RWPE2 (cell line): ENCODE measurements at regions not wholly inside any gene's neighbourhood (a gene's known extent, or its start where the extent isn't known, plus 50 kb on each side); places are given as distances from the start of the nearest gene placed in this dataset.

ENCODE experiments used
- ATAC-seq: fragments of 200-7000 bp; cut with Tn5 transposase; 3 replicates; pipeline ENCODE4 v1.9.1; 2021; ENCODE audit warnings: low read depth
- DNase-seq: peaks from one replicate; pipeline ENCODE4 v3.0.0-alpha.2; 2020; ENCODE audit warnings: low spot score
- H3K27ac ChIP-seq: fragments of 450-650 bp; 2 replicates; pipeline ENCODE4 v1.5.1; 2017; ENCODE audit warnings: mild to moderate bottlenecking; ENCODE audit not compliant: poor library complexity, severe bottlenecking
- H3K27me3 ChIP-seq: fragments of 250-450 bp; sonication (Bioruptor Pico); 2 replicates; pipeline ENCODE4 v1.5.1; 2021; ENCODE audit warnings: mild to moderate bottlenecking, moderate library complexity; ENCODE audit not compliant: insufficient read depth, poor library complexity, severe bottlenecking
- H3K36me3 ChIP-seq: fragments of 250-450 bp; sonication (Bioruptor Pico); 2 replicates; pipeline ENCODE4 v1.5.1; 2020; ENCODE audit warnings: low read depth, mild to moderate bottlenecking, moderate library complexity
- H3K4me1 ChIP-seq: fragments of 250-450 bp; sonication (Bioruptor Pico); 2 replicates; pipeline ENCODE4 v1.5.1; 2021; ENCODE audit warnings: mild to moderate bottlenecking, moderate library complexity; ENCODE audit not compliant: insufficient read depth, poor library complexity, severe bottlenecking
- H3K4me3 ChIP-seq: fragments of 250-450 bp; sonication (Bioruptor Pico); 2 replicates; pipeline ENCODE4 v1.5.1; 2021; ENCODE audit warnings: mild to moderate bottlenecking, moderate library complexity; ENCODE audit not compliant: severe bottlenecking
- H3K9me3 ChIP-seq: fragments of 250-450 bp; sonication (Bioruptor Pico); 2 replicates; pipeline ENCODE4 v1.5.1; 2021; ENCODE audit warnings: mild to moderate bottlenecking, moderate library complexity; ENCODE audit not compliant: severe bottlenecking
- TF ChIP-seq, protein P1 (sequence below): fragments of 450-650 bp; IDR thresholded peaks from one replicate; pipeline ENCODE4 v1.5.1; 2017; ENCODE audit warnings: mild to moderate bottlenecking, moderate library complexity; ENCODE audit not compliant: poor library complexity, severe bottlenecking

DNA sequence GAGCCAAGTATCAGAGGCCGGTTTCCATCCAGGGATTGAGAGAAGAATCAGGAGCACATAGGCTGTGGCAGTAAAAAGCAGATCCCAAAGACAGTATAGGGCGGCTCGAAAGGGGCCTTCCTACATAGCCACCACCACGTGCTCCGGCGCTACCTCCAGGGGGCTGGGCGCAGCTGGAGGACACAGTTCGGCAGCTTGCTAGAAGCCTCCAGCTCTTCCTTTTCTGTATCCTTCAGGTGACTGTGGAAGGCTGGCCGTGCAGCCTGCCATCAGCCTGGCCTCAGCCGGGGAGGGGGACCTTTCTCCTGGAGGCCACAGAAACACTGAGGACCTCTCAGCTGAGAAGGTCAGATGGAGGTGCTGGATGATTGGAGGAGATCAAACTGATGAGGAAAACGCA, 183.6 kb upstream of the GLI2 start:
- ATAC-seq (no peak), DNase-seq (no peak)
- Histone ChIP-seq H3K4me1 (peaks cover 5% of the 10 kb centered on the region), H3K9me3 (no peaks in the 10 kb centered on the region), H3K36me3 (no peaks in the 10 kb centered on the region), H3K27ac (no peak overlapping the region), H3K4me3 (no peak overlapping the region), H3K27me3 (no peaks in the 10 kb centered on the region)
- TF ChIP-seq, protein P1, sequence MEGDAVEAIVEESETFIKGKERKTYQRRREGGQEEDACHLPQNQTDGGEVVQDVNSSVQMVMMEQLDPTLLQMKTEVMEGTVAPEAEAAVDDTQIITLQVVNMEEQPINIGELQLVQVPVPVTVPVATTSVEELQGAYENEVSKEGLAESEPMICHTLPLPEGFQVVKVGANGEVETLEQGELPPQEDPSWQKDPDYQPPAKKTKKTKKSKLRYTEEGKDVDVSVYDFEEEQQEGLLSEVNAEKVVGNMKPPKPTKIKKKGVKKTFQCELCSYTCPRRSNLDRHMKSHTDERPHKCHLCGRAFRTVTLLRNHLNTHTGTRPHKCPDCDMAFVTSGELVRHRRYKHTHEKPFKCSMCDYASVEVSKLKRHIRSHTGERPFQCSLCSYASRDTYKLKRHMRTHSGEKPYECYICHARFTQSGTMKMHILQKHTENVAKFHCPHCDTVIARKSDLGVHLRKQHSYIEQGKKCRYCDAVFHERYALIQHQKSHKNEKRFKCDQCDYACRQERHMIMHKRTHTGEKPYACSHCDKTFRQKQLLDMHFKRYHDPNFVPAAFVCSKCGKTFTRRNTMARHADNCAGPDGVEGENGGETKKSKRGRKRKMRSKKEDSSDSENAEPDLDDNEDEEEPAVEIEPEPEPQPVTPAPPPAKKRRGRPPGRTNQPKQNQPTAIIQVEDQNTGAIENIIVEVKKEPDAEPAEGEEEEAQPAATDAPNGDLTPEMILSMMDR: no peak

DNA sequence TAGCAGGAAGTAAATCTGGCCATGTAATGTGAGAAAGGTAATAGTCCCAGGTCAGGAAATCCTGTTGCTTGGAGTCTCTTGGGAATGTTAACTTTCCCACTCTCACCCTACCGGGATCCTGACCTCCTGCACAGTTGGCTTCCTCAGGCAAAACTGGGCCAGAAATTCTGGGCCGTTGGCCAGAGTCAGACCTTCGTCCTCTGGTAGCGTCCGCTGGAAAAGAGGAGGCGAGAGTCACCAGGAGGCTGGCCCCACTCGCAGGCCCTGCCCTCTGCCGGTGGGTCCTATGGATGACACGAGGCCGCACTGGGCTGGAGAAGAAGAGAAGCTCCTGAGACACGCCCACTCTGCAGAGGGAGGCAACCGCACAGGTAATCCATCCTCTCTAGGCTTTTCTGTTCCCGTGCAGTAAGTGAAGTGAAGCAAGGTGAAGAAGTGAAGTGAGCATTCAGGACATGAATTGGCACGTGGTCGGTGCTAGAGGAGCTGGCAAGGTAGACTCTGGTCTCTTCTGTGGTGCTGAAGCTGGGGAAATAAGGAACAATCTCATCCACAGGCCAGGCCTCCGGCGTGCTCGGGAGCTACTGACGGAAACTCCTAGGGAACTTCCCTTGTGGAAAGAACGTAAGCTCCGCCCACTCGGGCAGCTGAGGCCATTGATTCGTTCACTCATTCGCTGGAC, 182.7 kb upstream of the GLI2 start:
- H3K36me3 ChIP-seq: no peaks in the 10 kb centered on the region
- H3K9me3 ChIP-seq: no peaks in the 10 kb centered on the region
- H3K27me3 ChIP-seq: no peaks in the 10 kb centered on the region
- DNase-seq: peak; percentile 84
- TF ChIP-seq, protein P1: peak; percentile 81
- peak; percentile 99 for ATAC-seq
- H3K4me3 ChIP-seq: no peak overlapping the region
- no peak overlapping the region for H3K27ac ChIP-seq
- peaks cover 5% of the 10 kb centered on the region for H3K4me1 ChIP-seq

DNA sequence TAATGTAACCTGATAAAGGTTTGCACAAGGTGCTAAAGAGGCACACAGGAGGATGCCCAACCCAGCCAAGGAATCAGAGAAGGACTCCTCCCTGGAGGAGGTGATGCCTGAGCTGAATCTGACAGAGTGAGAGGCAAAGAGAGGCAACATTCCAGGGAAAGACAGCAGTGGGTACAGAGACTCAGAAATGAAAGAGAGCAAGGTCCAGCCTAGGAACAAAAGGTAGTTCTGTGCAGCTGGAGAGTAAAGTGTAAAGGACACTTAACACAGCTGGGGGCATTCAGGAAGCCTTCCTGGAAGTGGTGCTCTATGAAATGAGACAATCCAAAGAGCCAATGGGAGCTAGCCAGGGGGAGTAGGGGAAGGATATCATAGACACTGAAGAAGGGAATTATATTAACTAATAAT, 181.0 kb upstream of the GLI2 start:
- Histone ChIP-seq H3K4me1 (peaks cover 5% of the 10 kb centered on the region), H3K36me3 (no peaks in the 10 kb centered on the region), H3K4me3 (no peak overlapping the region), H3K27me3 (no peaks in the 10 kb centered on the region), H3K27ac (no peak overlapping the region), H3K9me3 (no peaks in the 10 kb centered on the region)
- no peak for ATAC-seq
- DNase-seq: no peak
- TF ChIP-seq, protein P1: no peak

DNA sequence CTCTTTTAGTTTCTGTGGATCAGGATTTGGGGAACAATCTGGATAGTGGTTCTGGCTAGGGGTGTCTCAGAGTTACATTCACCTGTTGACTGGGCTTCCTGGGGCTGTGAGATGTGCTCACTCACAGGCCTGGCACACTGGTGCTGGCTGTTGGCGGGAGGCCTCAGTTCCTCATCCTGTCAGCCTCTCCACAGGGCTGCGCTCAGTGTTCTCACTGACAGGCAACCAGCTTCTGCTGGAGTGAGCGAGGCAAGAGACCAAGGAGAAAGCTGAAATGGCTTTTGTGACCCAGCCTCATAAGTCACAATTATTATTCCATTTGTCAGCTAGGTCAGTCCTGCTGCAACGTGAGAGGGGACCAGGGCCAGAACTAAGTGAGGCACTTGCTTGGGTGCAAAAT, 180.6 kb upstream of the GLI2 start:
- Histone ChIP-seq H3K27ac (no peak overlapping the region), H3K27me3 (no peaks in the 10 kb centered on the region), H3K4me3 (no peak overlapping the region), H3K9me3 (no peaks in the 10 kb centered on the region), H3K4me1 (peaks cover 5% of the 10 kb centered on the region), H3K36me3 (no peaks in the 10 kb centered on the region)
- ATAC-seq (no peak), DNase-seq (no peak)
- TF ChIP-seq, protein P1: no peak

DNA sequence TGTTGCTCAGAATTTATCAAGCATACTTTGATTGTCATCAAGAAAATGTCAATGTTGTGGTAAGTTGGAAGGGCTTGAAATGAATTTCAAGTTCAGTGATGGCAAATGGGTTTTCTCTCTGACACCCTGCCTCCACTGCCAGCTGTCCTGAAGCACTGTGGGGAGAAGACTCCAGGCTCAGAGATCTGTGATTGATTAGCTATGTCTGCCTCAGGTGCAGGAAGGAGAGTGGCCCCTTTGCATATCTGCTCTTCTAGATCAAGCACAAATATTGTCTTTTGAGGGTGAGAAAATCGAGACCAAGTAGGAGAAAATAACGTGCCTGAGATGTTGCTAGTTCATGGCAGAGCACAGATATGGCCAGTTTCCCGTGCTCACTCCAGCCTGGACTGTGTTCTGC, 178.8 kb upstream of the GLI2 start:
- peaks cover 5% of the 10 kb centered on the region for H3K4me1 ChIP-seq
- DNase-seq (no peak), ATAC-seq (no peak)
- H3K9me3 ChIP-seq: no peaks in the 10 kb centered on the region
- H3K4me3 ChIP-seq: no peak overlapping the region
- no peak overlapping the region for H3K27ac ChIP-seq
- no peaks in the 10 kb centered on the region for H3K36me3 ChIP-seq
- TF ChIP-seq, protein P1: no peak
- H3K27me3 ChIP-seq: no peaks in the 10 kb centered on the region
